NCI-H1694 treated with DMSO at 0.1 percent for 48 hours (cell line): ENCODE measurements at regions not wholly inside any gene's neighbourhood (a gene's known extent, or its start where the extent isn't known, plus 50 kb on each side); places are given as distances from the start of the nearest gene placed in this dataset.

ENCODE experiments used
- DNase-seq: peaks from one replicate; lab custom pipeline; 2025; lab: John Stamatoyannopoulos, UW

DNA sequence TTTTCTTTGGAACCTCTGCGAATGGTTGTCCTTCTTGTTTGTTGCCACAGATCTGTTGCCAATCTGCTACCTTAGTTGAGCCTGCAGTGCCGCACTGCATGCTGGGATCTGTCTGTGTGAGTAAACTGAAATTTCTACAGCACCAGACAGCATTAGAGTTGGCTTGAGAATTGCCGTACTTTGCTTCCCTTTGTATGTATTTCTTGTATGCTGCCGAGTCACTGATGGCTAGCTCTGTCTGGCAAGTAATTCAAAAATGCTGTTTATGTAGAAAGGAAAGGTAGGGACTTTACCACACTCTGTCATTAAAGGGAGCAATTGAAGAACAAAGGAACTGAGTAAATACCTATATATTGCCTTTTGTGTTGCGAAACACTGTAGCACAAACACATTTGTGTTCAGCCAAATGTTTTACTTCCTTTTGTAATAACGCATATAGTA, 857.4 kb downstream of the USP25 start:
- no peak for DNase-seq

DNA sequence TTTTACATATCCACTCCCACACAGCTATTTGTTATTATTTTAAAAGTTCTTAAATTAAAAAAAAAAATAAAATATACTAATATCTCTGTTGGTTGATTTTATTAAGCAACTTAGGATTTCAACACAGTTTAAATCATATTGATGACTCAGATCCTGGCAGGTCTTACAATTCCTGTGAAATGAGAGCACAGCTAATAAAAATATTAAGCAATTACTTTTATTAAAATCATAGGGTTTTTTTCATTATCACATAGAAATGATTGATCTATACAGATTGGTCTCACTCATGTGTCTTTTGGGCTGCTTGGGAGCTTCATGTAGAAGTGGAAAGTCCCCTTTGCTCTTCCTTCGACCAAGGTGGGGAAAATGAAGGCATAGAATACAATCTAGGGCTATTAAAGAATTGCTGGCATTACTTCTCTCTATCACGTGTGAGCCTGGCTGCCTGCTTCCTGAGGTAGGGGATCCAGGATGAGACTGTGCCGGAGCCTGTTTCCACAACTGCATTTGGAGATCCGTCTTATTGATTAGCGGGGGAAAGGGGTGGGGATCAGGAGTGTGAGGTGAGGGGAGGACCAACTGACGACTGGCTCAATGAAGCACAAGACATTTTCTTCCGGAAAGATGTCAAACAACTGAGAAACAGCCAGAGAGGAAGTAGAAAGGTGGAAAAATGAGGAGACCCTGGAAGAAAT, 858.0 kb downstream of the USP25 start:
- DNase-seq, result no peak

DNA sequence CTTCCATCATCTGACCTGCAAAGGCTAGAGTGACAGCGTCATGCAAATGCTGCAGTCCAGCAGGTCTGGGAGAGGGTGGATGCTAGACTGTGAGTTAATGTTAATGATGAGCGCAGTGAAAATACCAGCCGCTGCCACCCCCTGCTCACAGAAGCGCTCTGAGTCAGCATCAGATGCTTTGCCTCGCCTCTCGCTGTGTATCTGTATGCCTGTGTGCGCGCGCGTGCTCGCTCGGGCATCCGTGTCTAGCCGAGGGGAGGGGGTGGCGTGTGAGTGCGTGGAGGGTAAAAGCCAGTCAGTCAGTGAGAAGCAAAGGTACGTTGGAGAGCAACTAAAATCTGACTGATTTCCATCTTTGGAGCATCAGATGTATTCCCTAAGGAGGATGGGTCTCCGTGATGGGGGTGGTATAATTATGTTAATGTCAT, 858.7 kb downstream of the USP25 start:
- no peak for DNase-seq

DNA sequence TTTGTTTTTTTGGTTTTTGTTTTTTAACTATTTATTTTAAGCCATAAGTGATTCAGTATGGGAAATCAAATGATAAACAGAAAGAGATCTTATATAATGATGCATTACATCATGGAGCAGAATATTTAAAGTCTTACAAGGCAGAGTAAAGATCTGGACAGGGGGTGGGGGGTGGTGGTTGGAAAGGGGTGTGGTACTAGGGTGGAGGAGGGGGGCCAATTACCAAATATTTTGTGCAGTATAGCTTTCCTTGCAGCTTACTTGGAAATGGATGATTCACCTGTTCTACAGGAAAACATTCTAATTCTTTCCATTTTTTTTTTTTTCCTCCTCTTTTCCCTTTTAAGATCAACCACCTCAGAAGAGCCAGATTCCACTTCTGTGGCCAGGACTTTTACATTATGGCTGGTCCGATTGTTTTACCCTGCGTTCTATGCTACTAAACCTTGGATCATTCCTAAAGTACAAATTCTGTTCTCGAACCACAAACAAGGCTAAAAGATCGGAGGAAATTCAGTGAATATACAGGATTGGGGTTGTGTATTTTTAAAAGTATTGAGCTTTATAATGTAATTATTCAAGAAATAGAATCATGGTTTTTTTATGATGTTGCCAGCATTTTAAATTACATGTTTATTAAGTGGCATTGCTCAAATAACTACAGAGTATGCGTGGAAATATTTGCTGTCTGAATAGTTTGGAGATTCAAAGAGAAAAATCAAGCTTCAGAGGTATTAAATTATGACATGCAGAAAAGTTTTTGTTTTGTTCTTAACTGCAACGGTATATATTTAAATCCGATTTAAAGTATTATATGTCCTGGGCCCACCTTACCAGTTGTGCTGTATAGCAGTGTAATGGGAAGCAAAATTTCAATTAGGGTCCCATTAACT, 859.5 kb downstream of the USP25 start:
- no peak for DNase-seq

DNA sequence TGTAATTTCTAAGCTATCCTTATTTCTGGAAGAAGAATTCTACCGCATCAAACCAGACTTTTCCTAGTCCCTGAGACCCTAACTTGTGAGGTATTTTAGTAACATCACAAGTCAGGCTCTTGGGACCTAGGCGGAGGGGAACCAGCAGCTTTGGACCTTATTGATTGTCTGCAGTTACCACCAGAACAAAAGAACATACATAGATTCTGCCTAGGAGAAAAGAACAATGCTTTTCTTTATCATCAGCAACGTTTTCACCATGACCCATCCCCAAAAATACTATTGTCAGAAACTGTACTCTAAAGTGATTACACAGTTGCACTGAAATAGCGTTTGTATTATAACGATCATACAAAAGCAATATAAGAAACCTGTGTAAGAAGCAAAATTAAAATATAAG, 860.4 kb downstream of the USP25 start:
- DNase-seq, result no peak

DNA sequence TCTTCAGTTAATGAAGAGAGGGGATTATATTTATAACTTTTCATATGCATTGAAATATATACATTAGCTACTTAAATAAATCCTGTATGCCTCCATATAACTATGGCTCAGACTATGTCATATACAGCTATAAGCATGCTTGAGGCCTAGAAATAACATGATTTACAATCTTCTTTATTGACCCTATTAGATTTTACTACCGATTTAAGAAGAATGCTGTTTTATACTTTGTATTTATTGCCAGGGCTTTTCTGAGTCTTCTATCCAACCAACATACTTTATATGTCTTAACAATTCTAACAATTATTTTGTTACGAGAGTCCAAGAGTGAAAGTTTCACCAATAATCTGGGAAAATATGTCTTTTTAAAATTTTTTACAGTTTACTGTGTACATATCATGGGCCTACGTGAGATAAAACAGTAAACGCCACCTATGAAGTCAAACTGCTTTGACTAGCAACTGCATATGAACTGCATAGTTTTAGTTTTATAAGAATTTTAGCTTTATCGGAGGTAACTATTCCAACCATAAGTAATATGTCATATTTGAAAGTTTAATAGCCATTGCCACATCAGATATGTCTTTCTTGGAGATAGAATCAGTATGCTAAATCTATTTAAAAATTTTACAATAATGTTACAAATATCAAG, 861.0 kb downstream of the USP25 start:
- no peak for DNase-seq

DNA sequence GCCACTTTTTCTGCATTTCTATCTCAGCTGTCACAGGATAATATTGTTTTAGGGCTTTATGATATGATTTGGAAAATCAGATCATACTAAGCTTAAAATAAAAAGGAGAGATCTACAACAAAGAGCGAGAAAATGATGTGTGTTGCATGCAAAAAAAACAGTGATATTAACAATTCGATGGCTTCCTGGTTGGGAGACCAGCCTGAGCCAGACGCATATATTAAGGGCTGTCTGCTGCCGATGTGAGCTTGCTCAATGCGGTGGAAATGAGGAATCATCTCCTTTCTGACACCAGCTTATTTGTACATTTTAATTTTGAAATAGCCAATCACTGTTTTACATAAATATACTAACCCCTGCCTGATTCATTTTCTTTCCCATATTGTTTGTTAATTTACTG, 862.6 kb downstream of the USP25 start:
- DNase-seq, result no peak

DNA sequence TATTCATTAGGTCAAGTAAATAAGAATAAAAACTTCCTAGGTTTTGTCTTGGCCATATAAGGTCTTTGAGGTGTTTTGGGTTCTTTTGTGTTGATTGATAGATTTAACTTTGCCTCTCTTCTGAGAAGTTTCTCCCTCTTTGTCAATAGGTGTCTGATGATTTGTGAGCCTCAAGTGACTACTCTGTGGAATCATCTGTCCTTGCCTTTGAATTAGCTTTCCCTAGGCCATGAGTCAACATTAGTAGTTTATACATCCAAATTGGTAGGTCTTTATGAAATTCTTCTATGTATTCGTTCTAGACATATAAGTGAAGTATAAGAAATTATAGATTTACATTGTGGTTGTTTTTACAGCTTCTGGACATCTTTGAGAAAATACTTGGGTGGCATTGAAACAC, 864.4 kb downstream of the USP25 start:
- DNase-seq, result no peak

DNA sequence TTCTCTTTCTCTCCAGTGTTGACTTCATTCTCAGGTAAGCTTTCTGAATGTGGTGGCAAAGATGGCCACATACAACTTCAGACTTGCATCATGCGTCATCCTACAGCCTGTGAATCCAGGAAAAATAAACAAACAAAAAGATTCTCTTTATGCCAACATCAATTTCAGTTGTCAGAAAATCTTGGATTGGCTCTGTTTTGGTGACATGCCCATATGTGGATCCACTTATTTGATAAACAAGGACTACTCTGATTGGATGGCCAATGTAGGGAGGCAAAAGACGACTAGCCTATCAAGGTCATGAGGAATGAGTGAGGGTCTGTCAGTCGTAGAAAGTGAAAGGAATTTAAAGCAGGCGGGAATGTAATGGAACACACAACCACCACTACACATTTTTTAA, 866.6 kb downstream of the USP25 start:
- DNase-seq, result no peak

DNA sequence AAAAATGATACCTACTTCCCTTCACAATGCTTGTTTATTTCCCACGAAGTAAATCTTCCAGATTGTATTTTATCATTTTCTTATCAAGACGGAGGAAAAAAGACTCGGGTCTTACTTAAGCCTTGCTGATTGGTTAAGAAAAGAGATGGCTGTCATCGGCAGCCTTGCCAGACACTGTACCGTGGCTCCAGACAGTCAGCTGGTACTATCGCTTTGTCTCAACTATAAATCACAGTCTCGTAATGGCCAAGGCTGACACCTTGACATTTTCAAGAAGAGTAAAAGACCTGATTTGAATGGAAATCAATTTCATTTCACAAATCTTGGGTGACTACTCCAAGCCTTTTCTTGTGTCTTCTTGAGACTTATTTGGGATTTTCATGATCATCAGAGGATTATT, 868.0 kb downstream of the USP25 start:
- DNase-seq, result no peak

DNA sequence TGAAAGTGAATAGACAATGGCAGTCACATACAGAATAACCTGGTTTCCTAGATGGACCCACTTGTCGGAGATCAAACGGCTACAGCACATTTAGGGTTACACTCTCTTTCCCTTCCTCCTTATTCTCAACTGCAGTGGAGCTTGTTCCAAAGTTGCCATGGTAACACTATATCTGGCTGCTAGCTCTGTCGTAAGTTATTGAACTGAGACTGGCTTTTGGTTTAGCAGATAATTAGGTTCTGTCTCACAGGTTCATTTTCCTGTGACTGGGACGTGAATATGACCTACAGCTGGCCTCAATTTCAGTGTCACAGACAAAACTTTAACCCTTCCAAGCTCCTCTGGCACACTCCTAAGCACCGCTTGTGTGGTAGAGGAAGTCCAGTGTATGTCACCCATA, 875.8 kb downstream of the USP25 start:
- no peak for DNase-seq

DNA sequence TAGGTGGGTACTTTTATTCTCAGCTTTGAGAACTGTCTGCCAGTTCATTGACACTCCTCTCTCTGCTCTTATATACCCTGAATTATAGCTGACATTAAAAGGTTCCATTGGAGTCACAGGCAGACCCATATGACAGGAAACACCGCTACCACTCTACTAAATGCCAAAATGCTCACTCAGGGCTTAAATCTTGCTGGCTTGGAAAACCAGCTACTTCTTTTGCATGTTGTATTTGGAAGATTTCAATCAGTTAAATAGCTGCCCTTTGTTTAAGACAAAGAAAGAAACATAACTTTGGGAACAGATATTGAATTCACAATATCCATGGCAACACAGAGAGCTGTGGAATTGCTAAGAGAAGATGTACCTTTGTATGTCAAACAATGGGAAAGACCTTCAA, 876.5 kb downstream of the USP25 start:
- no peak for DNase-seq

DNA sequence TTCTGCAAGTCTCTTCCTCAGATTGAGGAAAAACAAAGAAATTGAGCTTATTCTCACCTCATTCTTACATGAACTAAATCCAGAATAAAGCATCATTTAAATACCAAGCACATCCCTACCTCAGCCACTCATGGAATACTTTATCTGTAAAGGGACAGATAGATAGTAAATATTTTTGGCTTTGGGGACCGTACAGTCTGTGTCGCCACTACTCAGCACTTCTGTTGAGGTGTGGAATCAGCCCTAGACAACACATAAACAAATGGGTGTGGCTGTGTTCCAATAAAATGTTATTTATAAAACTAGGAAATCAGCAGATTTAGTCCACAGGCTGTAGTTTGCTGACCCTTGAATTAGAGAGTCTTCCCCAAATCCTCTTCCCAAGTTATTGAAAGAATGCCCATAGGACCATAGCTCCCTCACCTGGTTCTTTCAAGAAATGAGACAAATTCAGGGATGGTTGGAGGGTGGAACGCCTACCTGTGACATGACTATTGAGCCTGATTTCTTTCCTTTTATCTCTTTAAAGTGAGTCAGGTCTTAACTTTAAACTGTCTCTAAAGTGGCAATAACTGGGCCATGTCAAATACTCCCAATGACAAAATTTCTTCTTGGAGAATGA, 878.5 kb downstream of the USP25 start:
- DNase-seq, result no peak

DNA sequence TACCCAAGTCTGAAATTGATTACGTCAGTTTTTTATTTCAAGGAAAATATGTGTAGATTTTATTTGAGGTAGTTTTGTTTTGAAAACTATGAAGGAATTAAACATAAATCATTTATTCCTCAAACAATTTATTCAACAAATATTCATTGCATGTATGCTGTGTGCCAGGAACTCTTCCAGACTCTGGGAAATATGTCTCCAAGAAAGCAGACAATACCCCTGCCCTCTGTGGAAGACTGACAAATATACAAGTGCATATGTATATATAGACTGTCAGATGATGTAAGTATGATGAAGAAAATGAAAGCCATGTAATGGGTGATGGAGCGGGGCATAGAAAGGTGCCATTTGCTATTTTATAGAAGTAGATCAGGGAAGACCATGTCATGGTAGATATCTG, 889.5 kb downstream of the USP25 start:
- DNase-seq, result no peak

DNA sequence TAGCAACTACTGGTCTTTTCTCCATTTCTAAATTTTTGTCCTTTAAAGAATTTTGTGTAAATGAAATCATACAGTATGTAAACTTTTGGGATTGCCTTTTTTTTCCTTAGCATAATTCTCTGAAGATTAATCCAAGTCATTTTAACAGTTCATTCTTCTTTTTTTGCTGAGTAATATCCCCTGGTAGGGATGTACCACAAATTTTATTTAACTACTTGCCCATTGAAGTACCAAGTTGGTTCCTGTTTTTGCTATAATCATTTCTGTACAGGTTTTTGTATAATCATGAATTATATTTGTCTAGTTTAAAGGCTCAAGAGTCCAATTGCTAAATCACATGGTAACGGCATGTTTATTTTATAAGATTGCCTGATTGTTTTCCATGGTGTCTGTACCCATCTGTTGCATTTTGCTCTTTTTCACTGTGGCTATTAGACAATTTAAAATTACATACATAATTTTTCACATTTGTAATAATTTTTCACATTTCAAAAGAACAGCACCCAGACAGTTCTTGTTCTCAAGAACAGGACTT, 891.1 kb downstream of the USP25 start:
- DNase-seq, result no peak

DNA sequence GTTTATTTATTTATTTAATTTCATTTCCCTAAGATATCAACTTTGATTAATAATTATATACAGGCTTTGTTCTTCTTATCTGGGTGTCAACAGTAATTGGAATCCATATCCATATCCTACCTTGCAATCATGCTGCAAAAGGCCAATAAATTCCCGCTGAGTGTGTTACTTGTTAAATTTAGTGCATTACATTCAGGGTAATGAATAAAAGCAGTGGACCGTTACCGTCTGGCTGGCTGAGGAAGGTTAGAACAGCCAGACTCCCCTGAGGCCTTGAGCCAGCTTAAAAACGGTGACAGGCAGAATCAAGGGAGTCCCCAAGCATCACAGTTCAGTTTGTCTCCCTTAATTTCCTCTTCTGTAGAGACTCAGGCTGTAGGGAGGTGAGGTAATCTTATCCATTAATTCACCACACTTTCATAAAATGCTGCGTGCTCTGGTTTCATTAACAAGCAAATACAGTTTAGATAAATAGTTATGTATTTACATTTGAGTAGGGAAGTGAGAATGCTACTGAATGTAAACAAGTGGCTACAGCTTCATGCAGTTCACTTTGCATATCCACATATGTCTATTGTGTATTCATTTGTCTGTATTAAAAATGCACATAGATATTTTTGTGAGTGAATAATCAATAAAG, 888.2 kb upstream of the CXADR start:
- DNase-seq, result no peak

DNA sequence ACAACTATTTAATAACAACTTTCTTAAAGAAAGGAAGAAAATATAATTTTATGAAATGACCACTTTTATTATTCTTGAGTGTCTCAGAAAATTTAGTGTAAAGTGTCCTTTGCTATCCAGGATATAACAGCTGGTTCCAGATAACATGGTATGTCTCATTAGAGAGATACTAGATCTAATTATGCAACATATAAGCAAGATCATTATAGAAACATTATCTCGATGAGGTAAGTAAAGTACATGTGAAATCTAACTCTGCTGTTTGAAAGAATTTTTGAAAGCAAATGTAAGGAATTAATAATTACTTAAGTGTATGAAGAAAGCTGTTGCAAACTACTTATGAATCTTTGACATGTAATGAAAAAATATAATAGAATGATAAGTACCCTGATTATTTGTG, 887.4 kb upstream of the CXADR start:
- no peak for DNase-seq

DNA sequence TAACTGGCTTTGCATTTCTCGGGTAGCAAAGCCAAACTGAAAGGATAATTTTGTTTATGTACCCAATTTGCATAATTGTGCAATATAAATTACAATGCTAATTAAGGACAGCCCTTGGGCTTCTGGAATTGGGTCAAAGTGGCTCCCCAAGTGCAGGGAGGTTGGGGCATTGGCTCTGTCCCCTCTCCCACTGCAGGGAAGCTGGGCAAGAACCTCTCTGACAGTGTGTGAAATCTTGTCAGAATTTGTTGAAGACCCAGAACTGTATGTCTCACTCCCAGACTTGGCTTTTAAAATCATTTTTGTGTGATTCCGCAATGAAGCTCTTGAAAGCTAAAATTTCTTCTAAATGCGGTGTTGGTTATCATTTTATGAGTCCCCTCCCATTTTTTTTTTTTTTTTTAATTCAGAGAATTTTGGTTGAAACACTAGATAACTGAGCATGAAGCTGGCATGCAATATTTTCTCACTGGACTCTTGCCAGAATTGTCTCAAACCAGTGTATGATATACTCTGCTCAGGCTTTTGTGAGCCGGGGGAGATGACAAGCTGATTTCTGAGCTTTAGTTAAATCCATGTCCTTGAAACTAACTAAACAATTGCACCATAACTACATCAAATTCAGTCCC, 878.9 kb upstream of the CXADR start:
- DNase-seq, result no peak

DNA sequence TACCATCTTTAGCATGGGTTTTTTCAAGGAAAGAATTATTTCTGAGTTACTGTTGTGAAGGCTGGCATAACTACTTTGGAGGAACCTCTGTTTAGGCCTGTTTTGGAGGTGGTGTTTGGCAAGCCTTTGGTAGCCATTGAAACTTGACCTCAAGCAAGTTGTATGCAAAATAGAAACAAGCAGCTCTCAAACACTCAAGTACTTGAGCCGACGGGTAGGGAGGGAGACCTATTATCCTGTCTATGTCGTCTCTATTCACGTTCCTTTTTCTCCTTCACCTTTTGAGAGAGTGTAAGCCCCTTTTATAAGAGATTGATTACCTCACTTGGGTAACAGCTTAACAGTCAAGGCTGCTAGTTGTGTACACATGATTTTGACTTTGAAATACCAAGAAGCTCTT, 878.3 kb upstream of the CXADR start:
- no peak for DNase-seq

DNA sequence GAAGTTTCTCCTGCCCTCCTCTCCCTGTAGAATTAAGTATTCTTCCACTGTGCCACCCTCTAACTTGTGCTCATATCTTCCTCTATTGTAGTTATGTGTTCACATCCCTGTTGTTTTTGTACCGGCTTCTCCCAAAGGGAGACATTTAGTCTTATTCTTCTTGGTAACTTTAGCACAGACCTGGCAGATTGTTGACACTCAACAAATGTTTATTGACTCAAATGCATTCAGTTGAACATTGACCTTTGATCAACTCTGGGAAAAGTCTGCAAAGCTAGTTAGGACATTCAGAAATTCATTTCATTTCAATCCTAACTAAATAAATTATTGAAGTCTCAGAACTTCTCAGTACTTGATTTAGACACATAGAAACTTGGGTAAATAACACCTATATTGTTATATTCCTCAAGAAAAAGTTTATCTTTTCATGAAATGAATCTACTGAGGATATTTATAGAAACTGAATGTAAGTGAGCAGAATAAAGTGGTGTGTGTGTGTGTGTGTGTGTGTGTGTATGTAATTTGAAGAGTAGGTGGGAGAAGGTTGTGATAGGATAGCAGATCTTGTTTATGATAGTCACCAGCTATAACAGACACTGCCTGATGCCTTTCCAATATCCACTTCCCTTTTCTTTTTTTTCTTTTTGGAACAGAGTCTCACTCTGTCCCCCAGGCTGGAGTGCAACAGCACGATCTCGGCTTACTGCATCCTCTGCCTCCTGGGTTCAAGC, 872.4 kb upstream of the CXADR start:
- no peak for DNase-seq

DNA sequence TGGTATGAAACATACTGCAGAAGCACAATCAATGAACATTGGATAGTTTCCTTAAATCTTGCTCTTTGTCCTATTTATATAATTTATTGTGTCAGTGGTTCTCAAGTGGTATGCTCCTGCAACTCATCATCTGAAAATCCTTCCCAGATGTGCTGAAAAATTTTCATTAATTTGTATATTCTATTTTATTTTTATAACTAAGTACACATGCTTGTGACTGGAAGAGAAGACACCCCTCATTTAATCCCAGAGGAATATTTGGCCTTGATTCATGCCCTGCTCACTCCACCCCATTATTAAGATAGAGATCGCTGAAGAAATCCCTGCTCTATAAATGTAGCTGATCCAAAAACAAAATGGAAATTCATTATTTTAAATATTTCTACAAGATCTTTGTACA, 870.5 kb upstream of the CXADR start:
- DNase-seq, result no peak
